ENCODE measurements at regions not wholly inside any gene's neighbourhood (a gene's known extent, or its start where the extent isn't known, plus 50 kb on each side); places are given as distances from the start of the nearest gene placed in this dataset.

DNA sequence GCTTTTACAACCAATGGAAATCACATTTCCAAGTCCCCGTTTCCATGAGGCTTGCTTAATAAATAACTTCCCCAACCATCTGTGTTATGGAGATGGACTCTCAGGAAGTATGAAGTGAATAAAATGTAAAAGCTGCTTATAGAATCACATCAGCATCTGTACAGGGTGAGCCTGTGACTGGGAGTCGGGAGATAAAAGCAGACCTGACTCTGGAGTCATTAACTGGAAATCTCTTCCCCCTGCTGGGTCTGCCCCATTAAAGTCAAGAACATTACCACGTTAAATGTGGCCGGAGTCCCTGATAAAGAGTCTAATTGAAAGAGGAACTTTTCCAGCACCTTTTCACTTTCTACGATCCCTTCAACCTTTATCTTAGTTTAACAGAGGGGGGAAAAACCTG is 368.5 kb downstream of the DOK5 start:
- Mint-ChIP-seq H3K27ac (ENCODE audit: unreplicated experiment) (no peak overlapping the region), H3K27me3 (ENCODE audit: unreplicated experiment) (peaks cover 7% of the 10 kb centered on the region), H3K9me3 (ENCODE audit: unreplicated experiment) (peaks cover 4% of the 10 kb centered on the region), H3K4me1 (ENCODE audit: low read depth, unreplicated experiment) (peaks cover 2% of the 10 kb centered on the region), H3K4me3 (ENCODE audit: unreplicated experiment) (no peak overlapping the region), H3K36me3 (ENCODE audit: unreplicated experiment) (no peaks in the 10 kb centered on the region)
- no peak for TF ChIP-seq CTCF (IDR thresholded peaks at IDR 0.05; ENCODE audit: partially characterized antibody, unreplicated experiment)
- no peak for DNase-seq

DNA sequence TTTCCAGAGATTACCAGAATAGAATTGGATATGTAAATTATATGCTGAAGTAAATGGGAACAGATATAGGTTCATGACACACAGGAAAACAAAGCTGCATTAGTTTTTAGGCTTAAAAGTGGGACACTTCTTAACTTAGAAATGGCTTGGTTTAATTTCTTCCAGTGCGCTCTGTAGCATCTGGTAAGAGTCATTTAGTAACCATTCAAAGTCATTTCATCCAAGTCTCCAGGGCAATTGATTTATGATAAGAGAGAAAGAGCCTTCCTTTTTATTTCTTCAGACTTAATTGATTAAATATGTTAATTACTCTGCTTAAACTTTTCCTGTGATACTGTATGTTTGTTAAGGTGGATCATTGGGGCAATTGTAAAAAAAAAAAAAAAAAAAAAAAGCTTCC is 368.0 kb downstream of the DOK5 start:
- no peak for TF ChIP-seq CTCF (IDR thresholded peaks at IDR 0.05; ENCODE audit: partially characterized antibody, unreplicated experiment)
- peaks cover 7% of the 10 kb centered on the region for H3K27me3 Mint-ChIP-seq (ENCODE audit: unreplicated experiment)
- no peaks in the 10 kb centered on the region for H3K36me3 Mint-ChIP-seq (ENCODE audit: unreplicated experiment)
- no peak overlapping the region for H3K4me3 Mint-ChIP-seq (ENCODE audit: unreplicated experiment)
- no peak overlapping the region for H3K27ac Mint-ChIP-seq (ENCODE audit: unreplicated experiment)
- H3K4me1 Mint-ChIP-seq (ENCODE audit: low read depth, unreplicated experiment): peaks cover 2% of the 10 kb centered on the region
- H3K9me3 Mint-ChIP-seq (ENCODE audit: unreplicated experiment): peaks cover 4% of the 10 kb centered on the region
- no peak for DNase-seq

- H3K4me3 Mint-ChIP-seq (ENCODE audit: unreplicated experiment): no peak overlapping the region
- H3K4me1 Mint-ChIP-seq (ENCODE audit: low read depth, unreplicated experiment): peaks cover 1% of the 10 kb centered on the region
- H3K9me3 Mint-ChIP-seq (ENCODE audit: unreplicated experiment): no peaks in the 10 kb centered on the region
- peaks cover 7% of the 10 kb centered on the region for H3K27me3 Mint-ChIP-seq (ENCODE audit: unreplicated experiment)
- H3K36me3 Mint-ChIP-seq (ENCODE audit: unreplicated experiment): no peaks in the 10 kb centered on the region
- DNase-seq: no peak
- TF ChIP-seq CTCF (IDR thresholded peaks at IDR 0.05; ENCODE audit: partially characterized antibody, unreplicated experiment): no peak
- no peak overlapping the region for H3K27ac Mint-ChIP-seq (ENCODE audit: unreplicated experiment)
These were observed 363.8 kb downstream of the DOK5 start for GRCh38 chr20:54839224-54839623.

DNA sequence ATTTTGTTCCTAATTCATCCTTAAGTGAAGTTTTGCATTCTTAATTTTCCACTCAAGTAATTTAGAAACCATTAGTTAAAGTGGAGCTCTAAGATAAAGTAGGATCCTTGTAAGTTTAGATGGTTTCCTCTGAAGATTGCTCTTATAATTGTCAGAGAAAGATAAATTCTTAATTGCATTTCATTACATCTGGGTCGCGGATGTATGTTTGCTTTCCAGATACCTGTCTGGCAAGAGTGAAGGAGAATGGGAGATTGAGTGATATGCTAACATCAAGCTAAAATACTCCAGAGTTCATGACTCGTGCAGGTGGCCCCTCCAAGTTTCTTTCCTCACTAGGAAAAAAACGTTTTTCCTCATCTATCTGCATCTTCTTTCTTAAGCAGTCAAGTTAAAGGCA is 361.8 kb downstream of the DOK5 start:
- Mint-ChIP-seq H3K27me3 (ENCODE audit: unreplicated experiment) (peaks cover 2% of the 10 kb centered on the region), H3K36me3 (ENCODE audit: unreplicated experiment) (no peaks in the 10 kb centered on the region), H3K4me1 (ENCODE audit: low read depth, unreplicated experiment) (peaks cover 1% of the 10 kb centered on the region), H3K4me3 (ENCODE audit: unreplicated experiment) (no peak overlapping the region), H3K27ac (ENCODE audit: unreplicated experiment) (no peak overlapping the region), H3K9me3 (ENCODE audit: unreplicated experiment) (no peaks in the 10 kb centered on the region)
- no peak for DNase-seq
- TF ChIP-seq CTCF (IDR thresholded peaks at IDR 0.05; ENCODE audit: partially characterized antibody, unreplicated experiment): no peak

GRCh38 chr20:54822386-54822785 is 347.0 kb downstream of the DOK5 start:
- peaks cover 1% of the 10 kb centered on the region for H3K27me3 Mint-ChIP-seq (ENCODE audit: unreplicated experiment)
- DNase-seq: no peak
- no peaks in the 10 kb centered on the region for H3K9me3 Mint-ChIP-seq (ENCODE audit: unreplicated experiment)
- no peak overlapping the region for H3K4me3 Mint-ChIP-seq (ENCODE audit: unreplicated experiment)
- no peaks in the 10 kb centered on the region for H3K36me3 Mint-ChIP-seq (ENCODE audit: unreplicated experiment)
- TF ChIP-seq CTCF (IDR thresholded peaks at IDR 0.05; ENCODE audit: partially characterized antibody, unreplicated experiment): no peak
- H3K27ac Mint-ChIP-seq (ENCODE audit: unreplicated experiment): no peak overlapping the region
- peaks cover 5% of the 10 kb centered on the region for H3K4me1 Mint-ChIP-seq (ENCODE audit: low read depth, unreplicated experiment)

Data from glutamatergic neuron (in vitro differentiated cells).